K562 (cell line): ENCODE measurements at regions not wholly inside any gene's neighbourhood (a gene's known extent, or its start where the extent isn't known, plus 50 kb on each side); places are given as distances from the start of the nearest gene placed in this dataset.

ENCODE experiments used
- ARID2 ChIP-seq: fragments of 450-650 bp; IDR thresholded peaks from 2 replicates; pipeline ENCODE4 v1.6.1; 2017; ENCODE audit warnings: antibody characterized with exemption, mild to moderate bottlenecking
- CTCF ChIP-seq, 3 experiments: IDR thresholded peaks in 2 of 3; conservative IDR thresholded peaks in 1 of 3; 2 replicates each; pipeline ENCODE4 v1.5.1; 2011 to 2012; ENCODE audit warnings: low read length in 3 of 3, mild to moderate bottlenecking in 3 of 3, control low read depth in 2 of 3, improper control_type of control experiment in 1 of 3, inconsistent platforms in 1 of 3, low read depth in 1 of 3, mixed read lengths in 1 of 3, moderate library complexity in 1 of 3; ENCODE audit not compliant: insufficient read depth in 2 of 3
- SP1 ChIP-seq: sonication (generic); formaldehyde crosslinking; IDR thresholded peaks from 2 replicates; pipeline ENCODE4 v1.8.1; 2022; ENCODE audit warnings: mild to moderate bottlenecking, missing genetic modification reagents

- TF ChIP-seq CTCF (IDR thresholded peaks at IDR 0.05 in 2 of 3, conservative IDR thresholded peaks at IDR 0.05 in 1 of 3; ENCODE audit: insufficient read depth in 2 of 3, low read depth in 1 of 3, low read length in 3 of 3) (no peak), ARID2 (no peak), SP1 (CRISPR knock-in tag) (no peak)
These were observed 114.2 kb upstream of the TJP1 start for GRCh38 chr15:29936353-29937049.
